NCI-H2196 (cell line): ENCODE measurements at regions not wholly inside any gene's neighbourhood (a gene's known extent, or its start where the extent isn't known, plus 50 kb on each side); places are given as distances from the start of the nearest gene placed in this dataset.
"Not testable (repeated sequence)": the region's sequence is repeated elsewhere in the genome, so short reads cannot be mapped to it uniquely, and the experiment has no call there.

Experiments
- DNase-seq: peaks from one replicate; lab custom pipeline; 2025; ENCODE audit not compliant: unreplicated experiment; lab: John Stamatoyannopoulos, UW

- DNase-seq: no peak
Measured at GRCh38 chr11:107276077-107276476, 181.5 kb downstream of the CWF19L2 start.

DNA sequence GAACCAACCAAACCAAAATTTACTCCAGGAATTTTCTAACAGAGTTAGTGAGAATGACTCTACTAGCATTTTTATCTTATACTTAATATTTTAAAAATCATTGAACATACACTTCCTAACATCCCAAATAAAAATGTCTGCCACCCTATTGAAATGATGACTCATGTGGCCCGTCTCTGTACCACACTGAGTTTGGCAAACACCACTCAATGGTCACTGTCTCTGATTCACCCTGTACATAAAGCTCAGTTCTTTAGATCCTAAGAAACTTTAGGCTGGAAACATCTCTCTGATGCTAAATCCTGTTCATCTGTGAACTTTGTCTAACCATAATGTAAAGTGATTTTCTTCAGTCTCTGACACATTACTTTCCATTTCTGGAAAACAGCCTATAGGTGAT lies 182.0 kb downstream of the CWF19L2 start:
- no peak for DNase-seq

GRCh38 chr11:107274138-107274537 lies 183.5 kb downstream of the CWF19L2 start:
- DNase-seq: no peak

DNA sequence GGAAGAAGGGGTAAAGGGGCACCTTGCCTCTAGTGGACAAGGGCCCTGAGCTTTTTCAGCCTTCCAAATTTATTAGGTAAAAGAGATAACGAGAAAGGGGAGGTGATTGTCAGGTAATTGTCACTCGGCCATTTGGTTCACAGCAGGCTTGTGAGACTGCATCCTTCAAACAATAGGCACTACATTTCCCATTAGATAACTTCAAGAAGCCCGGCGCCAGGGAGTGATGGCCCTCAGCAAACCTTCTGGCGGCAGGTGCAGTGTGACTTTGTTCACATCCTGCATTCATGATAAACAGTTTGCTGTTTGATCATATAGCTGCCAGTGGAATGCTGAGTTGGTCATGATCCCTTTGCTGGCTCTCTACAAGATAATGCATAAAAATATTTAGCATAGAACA lies 185.1 kb downstream of the CWF19L2 start:
- DNase-seq: no peak

DNA sequence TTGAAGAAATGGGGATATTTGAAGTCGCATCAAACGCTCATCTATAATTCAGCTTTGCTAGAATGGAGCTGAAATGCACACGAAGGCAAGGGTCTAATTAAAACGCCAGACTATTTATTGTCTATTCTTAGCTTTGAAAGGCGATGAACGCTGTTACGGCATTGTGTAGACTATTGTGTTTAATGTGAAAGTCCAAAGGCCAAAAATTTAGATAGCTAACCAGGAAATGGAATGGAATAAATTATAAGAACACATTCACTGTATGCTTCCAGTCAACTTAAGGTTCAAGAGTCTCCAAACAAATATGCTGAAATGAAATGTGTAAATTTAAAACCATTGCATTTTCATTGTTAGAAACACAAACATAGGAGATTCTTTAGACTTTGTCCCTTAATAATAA lies 186.2 kb downstream of the CWF19L2 start:
- no peak for DNase-seq

DNA sequence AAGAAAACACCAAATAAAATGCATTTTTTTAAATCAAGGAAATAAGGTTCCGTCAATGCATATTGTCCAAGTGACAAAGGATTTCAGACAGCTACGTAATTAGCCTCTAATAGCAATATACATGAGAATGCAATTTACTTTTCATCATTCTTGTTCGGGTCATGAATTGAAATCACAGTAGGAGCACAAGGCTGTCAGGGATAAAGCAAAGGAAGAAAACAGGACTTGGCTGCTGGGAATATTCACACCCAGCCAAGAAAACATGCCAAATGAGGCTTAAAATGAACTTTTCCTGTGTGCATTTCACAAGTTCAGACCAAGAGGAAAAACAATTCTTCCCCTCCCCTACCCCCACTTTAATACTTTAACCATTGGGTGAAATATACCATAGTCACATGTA lies 188.6 kb downstream of the CWF19L2 start:
- no peak for DNase-seq

GRCh38 chr11:107266455-107266854 lies 191.2 kb downstream of the CWF19L2 start:
- no peak for DNase-seq

- no peak for DNase-seq
Measured at GRCh38 chr11:107265591-107266121, 192.0 kb downstream of the CWF19L2 start.

DNA sequence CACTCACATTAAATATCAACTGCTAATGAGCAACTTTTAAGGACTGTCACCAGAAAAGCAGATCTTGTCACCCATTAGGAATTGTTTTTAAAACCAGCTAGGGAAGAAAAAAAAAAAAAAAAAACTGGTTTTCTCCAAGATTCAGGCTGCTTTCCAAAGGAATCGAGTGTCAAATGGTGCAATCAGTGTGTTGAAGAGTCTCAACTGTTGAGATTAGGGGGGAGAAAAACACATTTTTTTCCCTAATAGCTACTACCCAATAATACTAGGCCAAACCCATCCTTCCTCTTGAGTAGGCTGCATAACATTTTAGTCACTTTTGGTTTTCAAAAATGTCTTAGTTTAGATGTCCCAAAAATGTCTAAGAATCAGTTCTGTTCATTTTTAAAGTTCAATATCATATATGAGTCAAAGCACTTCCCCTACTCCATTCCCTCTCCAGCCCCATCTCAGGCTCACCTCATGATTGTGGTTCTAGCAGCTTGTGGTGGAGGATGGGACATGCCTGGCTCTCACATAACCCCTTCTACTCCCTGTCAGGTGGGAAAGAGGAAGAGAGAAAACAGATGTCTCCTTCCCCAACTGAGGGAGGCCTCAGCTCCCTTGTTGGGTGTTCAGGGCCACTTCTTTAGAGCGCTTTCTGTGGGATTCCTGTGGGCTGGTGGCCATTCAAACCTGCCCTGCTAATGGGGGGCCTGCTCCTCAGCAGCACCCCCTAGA lies 193.6 kb downstream of the CWF19L2 start:
- DNase-seq: no peak

- no peak for DNase-seq
Measured at GRCh38 chr11:107259811-107260221, 197.8 kb downstream of the CWF19L2 start.

GRCh38 chr11:107257710-107258109 lies 199.9 kb downstream of the CWF19L2 start:
- DNase-seq: no peak

DNA sequence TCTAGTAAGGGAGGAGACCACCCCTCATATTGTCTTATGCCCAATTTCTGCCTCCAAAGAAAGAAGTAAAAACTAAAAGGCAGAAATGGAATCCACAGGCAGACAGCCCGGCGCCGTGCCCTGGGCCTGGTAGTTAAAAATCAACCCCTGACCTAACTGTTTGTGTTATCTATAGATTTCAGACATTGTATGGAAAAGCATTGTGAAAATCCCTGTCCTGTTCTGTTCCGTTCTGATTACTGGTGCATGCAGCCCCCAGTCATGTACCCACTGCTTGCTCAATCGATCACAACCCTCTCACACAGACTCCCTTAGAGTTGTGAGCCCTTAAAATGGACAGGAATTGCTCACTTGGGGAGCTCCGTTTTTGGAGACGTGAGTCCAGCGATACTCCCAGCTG lies 204.0 kb downstream of the CWF19L2 start:
- not testable (repeated sequence) for DNase-seq

DNA sequence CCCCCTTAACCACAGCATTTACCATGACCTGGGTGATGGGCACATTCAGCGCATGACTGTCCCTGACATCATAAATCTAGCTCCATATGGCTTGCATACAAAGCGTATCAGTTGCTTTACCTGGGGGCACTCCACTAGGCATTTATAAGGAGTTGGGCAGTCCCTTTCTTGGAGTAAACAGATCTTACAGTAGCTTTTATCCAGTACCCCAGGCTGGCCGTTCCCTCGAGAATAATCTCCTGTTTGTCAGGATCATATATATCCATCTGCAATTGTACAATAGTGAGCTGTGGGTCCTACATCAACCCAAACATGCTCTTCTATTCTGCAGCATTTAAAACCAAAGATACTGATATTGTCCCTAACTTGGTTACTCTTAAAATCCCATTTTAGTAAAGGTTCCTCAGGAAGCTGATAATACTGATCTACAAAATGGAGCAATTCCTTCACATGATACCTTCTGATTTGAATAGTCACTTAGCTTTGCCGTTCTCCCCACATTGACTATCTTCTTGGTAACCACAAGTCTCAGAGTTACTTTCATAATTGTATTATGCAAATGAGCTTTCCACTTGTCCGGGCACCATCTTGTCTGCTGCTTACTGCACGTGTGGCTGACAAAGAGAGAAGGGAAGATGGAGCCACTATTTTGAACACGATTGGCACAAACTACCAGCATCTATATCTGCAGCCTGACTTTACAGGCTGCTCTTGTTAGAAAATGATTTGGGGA lies 205.0 kb downstream of the CWF19L2 start:
- no peak for DNase-seq

DNA sequence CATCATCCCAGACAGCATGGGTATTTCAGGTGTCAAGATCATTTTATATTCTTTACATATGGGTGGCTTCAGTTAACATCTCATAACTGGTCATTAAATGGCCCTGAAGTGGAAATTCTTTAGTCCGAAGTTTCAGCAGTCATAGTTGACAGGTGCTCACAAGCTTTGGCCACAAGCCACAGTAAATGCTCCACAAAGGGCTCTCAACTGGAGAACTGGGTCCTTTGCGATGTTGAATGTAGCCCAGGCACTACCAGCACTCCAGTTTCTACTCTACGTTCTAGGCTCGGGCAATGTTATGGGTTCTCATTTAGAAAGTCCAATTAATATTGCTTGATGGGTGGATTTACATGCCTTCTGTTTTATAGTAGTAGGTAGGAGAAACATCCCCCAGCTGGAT lies 206.3 kb downstream of the CWF19L2 start:
- DNase-seq: no peak

- DNase-seq: no peak
Measured at GRCh38 chr11:107250017-107250416, 207.6 kb downstream of the CWF19L2 start.

DNA sequence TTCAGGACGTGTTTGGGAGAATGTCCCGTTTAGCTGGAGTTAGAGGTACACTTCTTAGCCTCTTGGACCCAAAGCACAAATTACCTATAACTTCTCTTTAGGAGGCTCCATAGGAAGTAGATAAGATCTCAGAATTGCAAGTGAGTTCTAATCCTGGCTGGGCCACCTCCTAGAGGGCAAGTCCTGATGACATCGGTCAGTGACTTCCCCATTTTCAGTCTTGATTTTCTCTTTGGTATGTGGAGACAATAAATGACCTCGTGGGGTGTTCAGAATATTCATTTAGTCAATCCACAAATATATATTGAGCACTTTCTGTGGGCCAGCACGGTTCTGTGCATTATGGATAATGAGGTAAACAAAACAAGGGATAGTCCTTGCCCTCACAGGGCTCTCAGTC lies 208.6 kb downstream of the CWF19L2 start:
- no peak for DNase-seq

- DNase-seq: no peak
Measured at GRCh38 chr11:107247167-107247861, 210.3 kb downstream of the CWF19L2 start.

- DNase-seq: no peak
Measured at GRCh38 chr11:107243929-107244328, 213.7 kb downstream of the CWF19L2 start.

- DNase-seq: no peak
Measured at GRCh38 chr11:107232451-107232850, 214.2 kb upstream of the GUCY1A2 start.

DNA sequence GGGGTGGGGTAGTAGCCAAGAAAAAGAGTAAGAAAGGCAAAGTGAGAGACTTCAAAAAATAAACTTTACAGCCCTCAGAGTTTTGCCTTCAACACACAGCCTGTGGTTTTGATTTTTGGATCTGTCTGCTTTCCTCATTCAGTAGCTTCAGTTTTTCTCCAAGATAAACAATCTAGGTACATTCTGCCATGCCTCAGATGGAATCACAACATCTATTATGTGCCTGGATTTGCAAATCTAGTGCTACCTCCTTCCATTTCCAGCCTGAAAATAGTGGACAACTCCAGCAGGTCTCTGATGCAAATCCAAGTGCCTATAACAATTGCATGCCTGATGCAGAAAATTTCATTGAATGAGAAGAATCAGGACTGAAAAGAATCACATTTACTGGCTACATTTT lies 206.6 kb upstream of the GUCY1A2 start:
- no peak for DNase-seq

GRCh38 chr11:107222916-107223460 lies 204.7 kb upstream of the GUCY1A2 start:
- no peak for DNase-seq
